HG02642 (cell line): ENCODE measurements at regions not wholly inside any gene's neighbourhood (a gene's known extent, or its start where the extent isn't known, plus 50 kb on each side); places are given as distances from the start of the nearest gene placed in this dataset.

Source experiments
- ATAC-seq: cut with Tn5 transposase; IDR thresholded peaks from one replicate; pipeline ENCODE4 v1.9.1; 2021; ENCODE audit warnings: mild to moderate bottlenecking; ENCODE audit not compliant: unreplicated experiment, poor library complexity

- ATAC-seq: no peak
Observed at GRCh38 chr18:40450751-40451150, 1504.3 kb upstream of the PIK3C3 start.

GRCh38 chr18:40447820-40448219 lies 1507.2 kb upstream of the PIK3C3 start:
- no peak for ATAC-seq

GRCh38 chr18:40440088-40440487 lies 1514.9 kb upstream of the PIK3C3 start:
- no peak for ATAC-seq

- no peak for ATAC-seq
Observed at GRCh38 chr18:40437517-40437916, 1517.5 kb upstream of the PIK3C3 start.

- no peak for ATAC-seq
Observed at GRCh38 chr18:40431071-40431985, 1523.7 kb upstream of the PIK3C3 start.

GRCh38 chr18:40423291-40423690 lies 1531.7 kb upstream of the PIK3C3 start:
- ATAC-seq: no peak

- ATAC-seq: no peak
Observed at GRCh38 chr18:40420675-40421074, 1534.4 kb upstream of the PIK3C3 start.

GRCh38 chr18:40417501-40417900 lies 1537.5 kb upstream of the PIK3C3 start:
- ATAC-seq: no peak

GRCh38 chr18:40415821-40416220 lies 1539.2 kb upstream of the PIK3C3 start:
- no peak for ATAC-seq

GRCh38 chr18:40415176-40415791 lies 1539.8 kb upstream of the PIK3C3 start:
- no peak for ATAC-seq

GRCh38 chr18:40414155-40414754 lies 1540.8 kb upstream of the PIK3C3 start:
- ATAC-seq: no peak

- no peak for ATAC-seq
Observed at GRCh38 chr18:40413160-40413559, 1541.9 kb upstream of the PIK3C3 start.

- no peak for ATAC-seq
Observed at GRCh38 chr18:40412410-40412809, 1542.6 kb upstream of the PIK3C3 start.

GRCh38 chr18:40407909-40408308 lies 1547.1 kb upstream of the PIK3C3 start:
- no peak for ATAC-seq

GRCh38 chr18:40404284-40404683 lies 1550.8 kb upstream of the PIK3C3 start:
- no peak for ATAC-seq

GRCh38 chr18:40402052-40402451 lies 1553.0 kb upstream of the PIK3C3 start:
- no peak for ATAC-seq

- ATAC-seq: no peak
Observed at GRCh38 chr18:40388121-40388520, 1566.9 kb upstream of the PIK3C3 start.

GRCh38 chr18:40387130-40387787 lies 1567.8 kb upstream of the PIK3C3 start:
- no peak for ATAC-seq

GRCh38 chr18:40382197-40382596 lies 1572.8 kb upstream of the PIK3C3 start:
- no peak for ATAC-seq

GRCh38 chr18:40380686-40381439 lies 1574.2 kb upstream of the PIK3C3 start:
- no peak for ATAC-seq
